ENCODE measurements at regions not wholly inside any gene's neighbourhood (a gene's known extent, or its start where the extent isn't known, plus 50 kb on each side); places are given as distances from the start of the nearest gene placed in this dataset.
"Not testable (repeated sequence)": the region's sequence is repeated elsewhere in the genome, so short reads cannot be mapped to it uniquely, and the experiment has no call there.

GRCh38 chrX:108900333-108900732 is 164.0 kb upstream of the IRS4 start:
- intact Hi-C loops (cut with DNase I; ENCODE audit: low total_unique reads): no loop called here
- H3K4me3 ChIP-seq (ENCODE audit: low read depth, poor library complexity, severe bottlenecking): no peak overlapping the region
- TF ChIP-seq CTCF (IDR thresholded peaks at IDR 0.05) (no peak), POLR2A (IDR thresholded peaks at IDR 0.05) (no peak)
- 68 to 69% methylated on average over 1 of the region's 1 CpG for WGBS, 2 donors
- DNase-seq (ENCODE audit: low spot score in 2 of 2): no peak

- DNase-seq (ENCODE audit: low spot score in 2 of 2); H3K4me3 ChIP-seq (ENCODE audit: low read depth, poor library complexity, severe bottlenecking); intact Hi-C loops (cut with DNase I; ENCODE audit: low total_unique reads): not testable (repeated sequence)
Observed at GRCh38 chrX:108896349-108896748, 160.0 kb upstream of the IRS4 start.

- intact Hi-C loops (cut with DNase I; ENCODE audit: low total_unique reads): no loop called here
- TF ChIP-seq CTCF (IDR thresholded peaks at IDR 0.05): no peak
- no peak for TF ChIP-seq POLR2A (IDR thresholded peaks at IDR 0.05)
- no peak for DNase-seq (ENCODE audit: low spot score in 2 of 2)
- H3K4me3 ChIP-seq (ENCODE audit: low read depth, poor library complexity, severe bottlenecking): no peak overlapping the region
Observed at GRCh38 chrX:108892501-108892900, 156.1 kb upstream of the IRS4 start.

GRCh38 chrX:108875548-108875947 is 139.2 kb upstream of the IRS4 start:
- no peak overlapping the region for H3K4me3 ChIP-seq (ENCODE audit: low read depth, poor library complexity, severe bottlenecking)
- intact Hi-C loops (cut with DNase I; ENCODE audit: low total_unique reads): no loop called here
- no peak for DNase-seq (ENCODE audit: low spot score in 2 of 2)
- TF ChIP-seq POLR2A (IDR thresholded peaks at IDR 0.05) (no peak), CTCF (IDR thresholded peaks at IDR 0.05) (no peak)

GRCh38 chrX:108843039-108843438 is 106.7 kb upstream of the IRS4 start:
- intact Hi-C loops (cut with DNase I; ENCODE audit: low total_unique reads); DNase-seq (ENCODE audit: low spot score in 2 of 2); H3K4me3 ChIP-seq (ENCODE audit: low read depth, poor library complexity, severe bottlenecking): not testable (repeated sequence)
- WGBS, 2 donors: 93 to 95% methylated on average over 1 of the region's 1 CpG

GRCh38 chrX:108833993-108834392 is 97.6 kb upstream of the IRS4 start:
- no peak overlapping the region for H3K4me3 ChIP-seq (ENCODE audit: low read depth, poor library complexity, severe bottlenecking)
- intact Hi-C loops (cut with DNase I; ENCODE audit: low total_unique reads): no loop called here
- 78 to 79% methylated on average over 4 of the region's 4 CpGs for WGBS, 2 donors
- DNase-seq (ENCODE audit: low spot score in 2 of 2): no peak
- TF ChIP-seq CTCF (IDR thresholded peaks at IDR 0.05) (no peak), POLR2A (IDR thresholded peaks at IDR 0.05) (no peak)

- no peak overlapping the region for H3K4me3 ChIP-seq (ENCODE audit: low read depth, poor library complexity, severe bottlenecking)
- no peak for DNase-seq (ENCODE audit: low spot score in 2 of 2)
- TF ChIP-seq POLR2A (IDR thresholded peaks at IDR 0.05) (no peak), CTCF (IDR thresholded peaks at IDR 0.05) (no peak)
- intact Hi-C loops (cut with DNase I; ENCODE audit: low total_unique reads): no loop called here
Observed at GRCh38 chrX:108811891-108812290, 75.5 kb upstream of the IRS4 start.
